SIG-M5 treated with dmso at 0.1 percent for 504 hours (cell line): ENCODE measurements at regions not wholly inside any gene's neighbourhood (a gene's known extent, or its start where the extent isn't known, plus 50 kb on each side); places are given as distances from the start of the nearest gene placed in this dataset.

Experiments used
- DNase-seq: peaks from one replicate; lab custom pipeline; 2025; ENCODE audit not compliant: unreplicated experiment; lab: John Stamatoyannopoulos, UW

DNA sequence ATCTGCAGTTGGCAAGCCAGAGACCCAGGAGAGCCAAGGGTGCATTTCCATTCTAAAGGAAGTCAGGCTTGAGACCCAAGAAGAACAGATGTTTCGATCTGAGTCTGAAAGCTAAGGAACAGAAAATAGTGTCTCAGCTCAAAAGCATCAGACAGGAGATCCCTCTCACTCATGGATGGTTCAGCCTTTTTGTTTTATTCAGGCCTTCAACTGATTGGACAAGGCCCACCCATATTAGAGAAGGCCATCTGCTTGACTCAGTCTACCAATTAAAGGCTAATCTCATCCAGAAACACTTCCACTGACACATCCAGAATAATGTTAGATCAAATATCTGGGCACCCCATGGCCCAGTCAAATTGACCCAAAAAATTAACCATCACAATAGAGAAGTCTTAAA, 255.0 kb downstream of the TXNL1 start:
- no peak for DNase-seq

DNA sequence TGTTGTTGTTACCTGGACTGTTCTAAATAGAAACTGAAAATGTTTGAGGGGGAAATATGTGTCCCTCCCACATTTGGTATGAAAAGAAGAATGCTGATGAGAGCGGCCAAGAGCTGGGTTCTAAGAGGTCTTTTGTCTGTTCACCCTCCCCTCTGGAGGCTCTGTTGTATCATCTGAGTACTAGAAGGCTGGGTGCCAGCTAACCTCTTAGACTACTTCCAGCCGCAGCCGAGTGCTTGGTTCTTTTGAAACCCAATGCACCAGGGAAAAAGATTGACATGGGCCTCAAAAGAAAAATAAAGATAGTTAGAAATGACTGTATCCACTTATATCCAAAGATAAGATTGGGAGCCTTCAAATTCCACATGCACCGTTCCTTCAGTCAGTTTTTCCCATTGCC, 255.9 kb downstream of the TXNL1 start:
- DNase-seq: no peak

DNA sequence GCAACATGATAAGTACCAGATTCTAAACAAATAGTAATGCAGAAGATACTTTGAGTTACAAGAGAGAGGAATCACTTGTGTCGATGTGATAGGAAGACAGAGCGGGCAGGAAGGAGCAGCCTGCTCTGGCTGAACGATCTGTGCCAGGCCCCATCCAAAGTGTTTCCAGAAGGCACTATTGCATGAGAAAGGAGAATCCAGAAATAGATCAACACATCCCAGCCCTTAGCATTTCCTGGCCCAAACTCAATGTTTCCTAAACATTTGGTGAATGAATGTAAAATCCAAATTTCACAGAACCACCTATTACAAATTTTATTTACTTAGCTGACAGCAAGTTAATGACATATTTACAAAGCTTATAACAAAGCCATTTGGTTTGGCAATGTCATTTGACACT, 257.2 kb downstream of the TXNL1 start:
- no peak for DNase-seq

DNA sequence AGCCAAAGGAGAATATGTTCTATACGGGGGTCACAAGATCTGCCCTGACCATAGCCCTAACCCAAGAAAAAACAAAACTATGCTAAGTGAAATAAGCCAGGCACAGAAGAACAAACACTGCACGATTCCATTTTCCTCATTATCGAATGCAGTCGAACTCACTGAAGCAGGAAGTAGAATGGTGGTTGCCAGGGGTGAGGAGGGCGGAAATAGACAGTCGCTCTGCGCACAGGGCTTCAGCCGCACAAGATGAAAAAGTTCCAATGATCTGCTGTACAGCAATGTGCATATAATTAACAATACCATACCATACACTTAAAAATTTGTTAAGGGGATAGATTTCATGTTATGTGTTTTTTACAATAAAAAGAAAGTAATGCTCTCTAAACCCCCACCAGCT, 257.7 kb downstream of the TXNL1 start:
- no peak for DNase-seq

DNA sequence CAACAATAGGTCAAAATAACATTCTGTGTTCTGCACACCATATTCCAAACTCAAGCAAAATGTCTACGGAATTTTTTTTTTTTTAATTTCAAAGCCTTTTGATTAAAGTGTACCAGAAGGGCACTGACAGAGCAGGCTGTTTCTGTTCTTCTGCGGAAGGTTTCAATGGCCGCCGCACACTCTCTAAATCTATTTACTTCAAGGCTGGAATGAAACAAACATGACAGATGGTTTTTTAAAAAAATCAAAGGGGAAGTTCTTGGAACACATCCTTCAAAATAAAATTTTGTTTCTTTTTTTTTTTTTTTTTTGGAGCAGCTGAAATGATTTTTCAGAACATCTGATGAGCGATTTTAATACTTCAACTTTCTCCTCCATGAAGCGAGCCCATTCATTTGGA, 259.1 kb downstream of the TXNL1 start:
- DNase-seq: no peak

DNA sequence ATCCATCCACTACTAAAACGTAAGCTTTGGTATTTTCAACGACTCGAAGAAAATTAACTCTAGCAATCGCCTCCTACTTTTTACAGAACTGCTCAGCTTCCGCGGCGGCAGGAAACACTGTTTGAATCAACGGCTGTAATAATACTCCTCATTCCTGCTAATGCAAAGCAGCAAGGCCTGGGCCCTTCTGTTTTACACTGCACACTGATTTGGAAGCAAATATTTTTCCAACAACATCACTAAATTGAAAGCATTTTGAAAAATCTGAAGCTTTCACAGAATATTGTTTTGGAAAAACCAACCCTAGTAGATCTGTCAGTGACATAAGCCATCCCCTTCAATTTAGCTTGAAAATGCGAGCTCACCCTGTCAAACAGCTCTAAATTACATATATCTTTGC, 261.2 kb downstream of the TXNL1 start:
- no peak for DNase-seq

DNA sequence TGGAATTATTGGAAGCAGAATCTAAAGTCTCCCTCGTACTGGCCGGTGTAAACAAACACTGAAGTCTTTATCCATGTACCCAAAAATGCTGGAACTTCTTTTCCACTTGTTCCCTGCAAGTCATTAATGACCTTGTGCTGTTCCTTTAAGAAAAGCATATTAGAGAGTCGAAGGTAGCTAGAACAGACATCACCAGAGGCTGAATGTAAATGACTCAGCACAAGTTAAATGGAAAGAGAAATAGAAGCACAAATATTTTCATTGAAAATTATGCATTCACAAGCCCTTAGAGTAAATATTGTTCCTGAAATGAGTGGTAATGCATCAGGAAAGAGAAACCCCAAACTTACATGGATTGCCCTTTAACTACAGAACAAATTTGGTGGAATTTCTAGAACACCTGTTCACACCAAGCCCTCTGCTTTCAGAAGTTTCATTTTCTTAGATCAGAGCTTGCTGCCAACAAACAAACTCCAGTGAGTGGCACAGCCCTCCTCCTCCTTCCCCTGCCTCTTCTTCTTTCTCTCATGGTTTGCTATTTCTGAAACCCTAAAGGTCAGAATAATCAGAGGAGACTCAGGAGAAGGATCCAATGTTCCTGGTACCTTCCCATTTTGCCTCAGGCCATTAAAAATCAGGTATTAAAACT, 264.3 kb downstream of the TXNL1 start:
- no peak for DNase-seq

DNA sequence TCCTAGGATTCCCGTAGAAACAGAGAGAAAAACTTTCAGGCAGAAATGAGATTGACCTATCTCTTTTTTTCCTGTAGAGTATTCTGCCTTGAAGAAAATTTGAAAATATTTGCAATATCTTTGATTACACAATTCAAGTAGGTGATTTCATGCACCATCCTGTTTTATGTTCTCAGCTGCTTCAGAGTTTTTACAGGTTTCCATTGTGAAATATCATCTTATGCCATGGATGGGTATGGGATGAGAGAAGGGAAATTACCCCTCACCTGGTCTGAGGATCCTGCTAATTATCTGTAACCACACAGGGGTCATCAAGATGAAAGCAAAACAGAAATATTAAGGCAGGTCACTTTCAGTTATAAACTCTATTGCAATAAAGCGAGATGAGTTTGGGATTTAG, 264.8 kb downstream of the TXNL1 start:
- no peak for DNase-seq

DNA sequence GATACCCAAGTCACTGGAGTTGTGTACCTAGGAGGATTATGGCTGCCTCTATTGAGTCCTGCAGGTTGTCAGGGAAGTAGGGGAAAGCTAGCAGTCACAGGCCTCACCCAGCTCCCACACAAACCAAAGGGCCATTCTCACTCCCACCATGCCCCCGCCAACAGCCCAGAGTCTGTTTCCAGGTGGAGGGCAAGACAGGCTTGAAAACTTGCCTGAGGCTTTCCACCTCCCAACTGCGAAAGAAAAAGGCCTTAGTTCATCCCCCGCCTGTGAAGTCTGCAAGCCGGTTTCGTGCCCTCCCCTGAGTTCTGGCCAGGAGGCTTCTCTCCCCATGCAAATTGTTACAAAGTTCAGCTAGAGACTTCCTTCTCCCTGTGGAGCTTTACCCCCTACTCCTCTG, 270.3 kb downstream of the TXNL1 start:
- DNase-seq: no peak

DNA sequence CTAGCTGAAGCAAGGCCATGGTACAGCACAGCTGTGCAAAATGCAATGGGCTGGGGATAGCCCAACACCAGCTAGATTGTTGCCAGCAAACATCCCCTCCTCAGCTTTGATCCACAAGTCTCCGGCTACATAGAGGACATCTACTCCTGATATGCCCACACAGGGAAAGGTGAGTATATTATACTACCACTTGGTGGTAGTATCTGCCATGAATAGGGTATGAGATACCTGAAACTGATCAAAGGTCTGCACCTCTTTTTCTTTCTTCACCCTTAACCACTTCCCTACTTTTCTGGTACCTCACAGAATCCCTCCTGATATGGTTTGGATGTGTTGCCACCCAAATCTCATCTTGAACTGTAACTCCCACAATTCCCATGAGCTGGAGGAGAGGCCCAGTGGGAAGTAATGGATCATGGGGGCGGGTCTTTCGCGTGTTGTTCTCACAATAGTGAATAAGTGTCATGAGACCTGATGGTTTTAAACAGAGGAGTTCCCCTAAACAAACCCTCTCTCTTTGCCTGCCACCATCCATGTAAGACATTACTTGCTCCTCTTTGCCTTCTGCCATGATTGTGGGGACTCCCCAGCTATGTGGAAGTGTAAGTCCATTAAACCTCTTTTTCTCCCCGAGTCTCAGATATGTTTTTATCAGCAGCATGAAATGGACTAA, 279.6 kb downstream of the TXNL1 start:
- no peak for DNase-seq

DNA sequence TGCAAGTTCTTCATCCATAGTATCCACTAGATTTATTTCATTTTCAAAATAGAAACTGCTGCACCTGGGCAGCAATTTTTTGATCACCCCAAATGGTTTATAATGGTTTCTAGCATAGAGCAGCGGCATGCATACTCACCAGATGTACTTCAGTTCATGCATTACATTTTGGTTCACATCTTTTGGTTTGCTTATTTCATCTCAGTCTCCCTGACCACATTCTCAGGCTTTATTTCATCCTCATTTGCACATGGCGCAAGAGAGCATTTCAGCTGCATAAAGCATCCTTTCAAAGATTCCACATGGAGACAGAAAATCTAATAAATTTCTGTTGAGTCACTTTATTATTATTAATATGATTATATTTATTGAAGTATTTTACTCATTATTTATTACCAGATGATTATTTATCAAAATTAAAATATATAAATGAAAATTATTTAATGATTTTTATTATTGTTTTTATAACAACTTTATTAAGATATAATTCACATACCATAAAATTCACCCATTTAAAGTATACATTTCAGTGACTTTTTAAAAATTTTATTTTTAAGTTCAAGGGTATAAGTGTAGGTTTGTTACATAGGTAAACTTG, 284.6 kb downstream of the TXNL1 start:
- DNase-seq: no peak

DNA sequence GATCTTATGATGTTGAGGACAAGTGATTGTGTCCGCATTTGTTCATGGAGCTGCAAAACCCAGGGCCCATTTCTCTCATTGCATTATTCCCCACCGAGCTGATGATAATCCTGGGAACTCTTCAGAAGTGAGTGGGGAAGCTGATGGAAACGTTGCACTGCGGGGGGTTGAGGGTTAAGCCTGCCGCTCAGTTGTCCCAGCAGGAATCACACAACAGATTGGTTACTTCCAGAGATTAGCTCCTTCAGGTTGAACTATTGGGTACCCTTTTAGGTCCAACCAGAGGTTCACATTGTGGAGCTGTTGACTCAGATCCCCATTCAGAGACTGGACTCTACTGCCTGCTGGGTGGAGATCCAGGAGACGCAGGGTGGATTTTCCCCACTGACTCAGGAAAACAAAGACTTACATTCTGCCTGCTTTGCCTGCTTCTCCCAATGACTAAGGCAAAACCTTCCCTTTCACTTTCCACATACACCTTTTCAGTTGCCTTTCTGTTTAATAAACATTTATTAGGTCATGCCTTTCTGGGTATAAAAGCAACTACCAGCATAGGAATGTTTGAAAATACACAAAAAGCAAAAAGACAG, 286.4 kb downstream of the TXNL1 start:
- DNase-seq: no peak

DNA sequence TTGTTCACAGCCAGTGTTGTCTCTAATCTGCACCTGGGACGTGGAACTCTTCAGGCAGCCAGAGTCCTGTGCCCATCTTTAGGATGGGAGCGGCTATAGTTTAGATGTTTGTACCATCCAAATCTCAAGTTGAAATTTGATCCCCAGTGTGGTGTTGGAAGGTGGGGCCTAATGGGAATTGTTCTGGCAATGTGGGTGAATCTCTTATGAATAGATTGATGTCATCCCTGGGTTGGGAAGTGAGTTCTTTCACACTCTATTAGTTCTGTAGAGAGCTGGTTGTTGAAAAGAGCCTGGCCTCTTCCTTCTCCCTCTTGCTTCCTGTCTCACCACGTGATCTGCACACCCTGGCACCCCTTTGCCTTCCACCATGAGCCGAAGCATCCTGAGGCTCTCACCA, 300.9 kb downstream of the TXNL1 start:
- no peak for DNase-seq

DNA sequence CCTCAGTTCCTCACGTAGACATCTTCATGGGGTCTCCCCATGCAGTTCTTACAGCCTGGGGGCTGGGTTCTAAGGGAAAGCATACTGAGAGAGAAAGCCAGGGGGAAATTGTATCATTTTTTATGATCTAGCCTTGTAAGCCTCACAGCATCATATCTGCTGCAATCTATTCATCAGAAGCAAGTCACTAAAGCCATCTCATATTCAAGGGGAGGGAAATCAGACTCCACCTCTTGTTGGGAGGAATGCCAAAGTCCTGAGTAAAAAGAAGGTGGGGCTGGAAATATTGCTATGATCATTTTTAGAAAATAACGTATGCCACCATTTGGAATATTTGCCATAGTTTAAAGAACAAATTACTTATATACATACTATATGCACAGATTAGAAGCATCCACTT, 304.6 kb downstream of the TXNL1 start:
- no peak for DNase-seq

DNA sequence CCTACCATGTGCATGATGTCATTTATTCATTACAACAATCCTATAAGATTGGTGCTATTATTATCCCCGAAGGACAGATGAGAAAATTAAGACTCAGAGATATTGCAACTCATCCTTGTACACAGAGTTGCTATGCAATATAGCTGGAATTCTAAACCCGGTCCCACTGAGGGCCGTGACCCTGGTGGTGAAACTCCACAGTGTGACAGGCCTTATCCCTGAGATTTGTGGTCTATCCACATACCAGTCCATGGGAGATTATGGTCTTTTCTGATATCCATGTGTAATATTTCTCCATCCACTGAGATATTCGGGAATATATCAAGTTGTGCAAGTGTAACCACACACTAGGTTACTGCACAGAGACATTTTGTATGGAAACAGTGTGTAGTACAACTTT, 305.2 kb downstream of the TXNL1 start:
- DNase-seq: no peak

DNA sequence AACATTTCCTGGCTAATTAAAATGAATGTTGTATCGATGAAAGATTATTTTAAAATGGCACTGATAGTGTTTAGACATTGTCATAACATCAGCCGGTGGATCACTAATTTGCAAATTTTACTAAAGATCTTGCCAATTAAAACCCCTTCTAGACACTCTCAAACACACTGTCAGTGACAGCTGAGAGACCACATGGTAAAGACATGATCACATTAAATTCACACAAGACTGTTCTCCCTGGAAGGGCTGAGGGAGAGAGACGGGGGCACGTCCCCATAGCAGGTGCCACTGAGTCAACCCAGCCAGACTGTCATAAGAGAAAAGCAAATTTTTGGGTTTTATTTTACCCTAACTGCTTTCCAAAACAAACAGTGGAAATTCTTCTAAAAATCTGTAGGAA, 306.0 kb downstream of the TXNL1 start:
- DNase-seq: no peak

DNA sequence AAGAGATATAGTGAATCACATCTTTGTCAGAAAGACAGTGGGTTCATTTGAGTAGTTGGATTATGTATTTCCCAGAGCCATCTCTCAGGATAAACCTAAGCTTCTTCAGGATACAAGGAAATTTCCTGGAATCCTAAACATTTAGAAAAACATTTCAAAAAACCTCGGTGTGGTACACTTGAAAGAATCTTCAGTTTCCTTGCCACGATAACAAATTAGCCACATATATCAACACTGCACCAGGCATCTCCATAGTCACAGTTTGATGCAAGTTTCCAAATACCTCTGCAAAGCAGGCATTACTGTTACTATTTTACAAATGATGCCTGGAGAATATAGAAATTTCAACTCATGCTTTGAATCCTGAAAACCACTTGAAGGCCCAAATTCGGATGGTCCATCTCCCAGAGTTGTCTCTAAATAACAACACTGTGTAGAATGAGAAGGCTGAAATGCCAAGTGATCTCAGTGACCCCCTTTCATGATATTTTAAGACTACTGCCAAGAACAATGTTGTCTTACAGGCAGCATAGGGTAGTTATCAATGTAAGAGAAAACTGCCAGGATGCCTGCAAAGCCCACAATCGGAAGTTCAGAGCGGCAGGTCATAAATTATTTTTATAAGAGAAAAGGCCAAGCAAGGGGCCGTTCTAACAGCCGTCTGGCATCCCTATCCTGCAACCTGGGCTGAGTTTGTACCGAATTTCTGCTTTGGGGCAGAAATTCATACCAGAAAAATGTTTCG, 307.9 kb downstream of the TXNL1 start:
- no peak for DNase-seq

DNA sequence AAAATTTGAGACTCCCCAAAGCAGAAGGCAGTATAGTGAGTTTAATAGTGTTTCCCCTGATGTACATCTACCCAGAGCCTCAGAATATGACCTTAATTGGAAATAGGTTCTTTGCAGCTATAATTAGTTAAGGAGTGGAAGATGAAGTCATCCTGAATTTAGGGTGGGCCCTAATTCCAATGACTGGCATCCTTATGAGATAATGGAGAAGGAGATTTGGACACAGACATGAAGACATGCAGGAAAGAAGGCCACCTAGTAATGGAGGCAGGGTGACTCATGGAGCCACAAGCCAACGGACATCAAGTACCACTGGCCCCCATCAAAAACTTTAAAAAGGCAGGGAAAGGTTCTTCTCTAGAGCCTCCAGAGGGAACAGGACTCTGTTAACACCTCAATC, 308.9 kb downstream of the TXNL1 start:
- no peak for DNase-seq

DNA sequence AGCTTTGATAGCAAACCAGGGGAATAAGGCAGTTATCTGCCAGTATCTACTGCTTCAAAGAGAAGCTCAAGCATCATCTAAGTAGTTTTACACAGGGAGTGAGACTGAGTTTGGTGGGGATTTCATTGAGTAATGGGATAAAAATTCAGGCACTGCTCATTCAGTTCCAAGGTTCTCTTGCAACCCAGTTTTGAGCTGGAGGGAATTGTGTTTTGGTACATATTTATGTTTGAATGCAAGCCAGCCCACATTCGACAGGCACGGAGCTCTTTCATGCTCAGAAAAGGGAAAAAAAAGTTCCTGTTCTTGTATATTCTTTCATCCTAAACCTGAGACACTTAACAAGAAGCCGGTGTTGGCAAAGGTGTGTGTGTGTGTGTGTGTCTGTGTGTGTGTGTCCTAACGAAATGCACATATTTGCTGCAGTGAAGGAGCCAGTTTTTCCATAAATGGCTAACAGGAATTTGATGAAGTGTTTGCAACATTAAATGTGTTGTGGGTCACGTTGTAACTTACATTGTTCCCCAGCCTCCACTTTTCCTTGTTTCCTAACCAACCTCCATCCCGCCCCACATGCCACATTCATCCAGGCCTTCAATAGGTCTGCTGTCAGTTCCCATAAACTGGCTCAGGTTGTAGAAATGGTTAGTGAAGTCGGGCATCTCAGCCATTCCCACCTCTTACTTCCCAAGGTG, 311.1 kb downstream of the TXNL1 start:
- no peak for DNase-seq

DNA sequence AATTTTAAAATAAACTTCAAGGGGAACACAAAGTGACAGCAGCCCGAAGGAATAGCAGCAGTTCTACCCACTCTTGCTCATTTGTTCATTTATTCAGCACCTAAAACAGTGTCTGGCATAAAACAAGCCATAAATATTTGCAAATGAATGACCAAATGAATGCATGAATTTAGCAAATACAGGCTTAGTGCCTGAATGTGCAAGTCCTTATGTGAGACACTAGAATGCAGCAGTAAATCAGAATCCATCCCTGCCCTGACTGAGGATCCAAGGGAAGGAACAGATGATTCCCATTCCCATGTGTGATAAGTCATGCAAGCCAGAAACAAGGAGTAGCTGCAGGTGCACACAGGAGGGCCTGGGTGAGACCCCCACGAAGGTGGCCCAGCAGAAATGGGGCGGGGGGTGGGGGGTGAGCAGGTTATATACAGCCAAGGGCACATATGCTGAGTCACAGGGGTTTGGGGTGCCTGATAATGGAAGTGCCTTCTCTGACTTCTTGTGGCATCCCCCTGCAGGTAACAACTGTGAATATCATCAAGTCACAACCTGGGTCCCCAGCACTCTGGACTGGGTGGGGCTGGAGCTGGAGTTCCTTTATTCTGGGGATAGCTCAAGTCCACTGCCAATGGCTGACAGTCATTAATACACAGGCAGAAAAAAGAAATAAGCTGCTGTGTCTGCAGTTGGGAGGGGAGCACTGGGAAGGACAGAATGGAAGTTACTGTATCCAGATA, 311.9 kb downstream of the TXNL1 start:
- no peak for DNase-seq
